GM23338 (cell line): ENCODE measurements at regions not wholly inside any gene's neighbourhood (a gene's known extent, or its start where the extent isn't known, plus 50 kb on each side); places are given as distances from the start of the nearest gene placed in this dataset.

Experiments
- ATAC-seq: fragments of 200-7000 bp; cut with Tn5 transposase; 3 replicates; pipeline ENCODE4 v1.9.1; 2020
- DNase-seq: peaks from one replicate; pipeline ENCODE4 v3.0.0-alpha.2; 2015; ENCODE audit warnings: low spot score
- H2AFZ ChIP-seq: fragments of 200-600 bp; sonication (generic); 2 replicates; pipeline ENCODE4 v1.8.0; 2016; ENCODE audit warnings: antibody characterized with exemption, mild to moderate bottlenecking, moderate library complexity
- H3F3A ChIP-seq: fragments of 200-600 bp; sonication (generic); replicated peaks from 2 replicates; pipeline ENCODE4 v1.8.0; 2017; ENCODE audit warnings: antibody characterized with exemption, mixed run types, low read depth
- H3K27ac ChIP-seq: fragments of 200-600 bp; sonication (generic); 2 replicates; pipeline ENCODE4 v1.6.1; 2016; ENCODE audit warnings: low read depth
- H3K27me3 ChIP-seq: fragments of 200-600 bp; sonication (generic); 2 replicates; pipeline ENCODE4 v1.8.0; 2016; ENCODE audit warnings: mild to moderate bottlenecking, mixed run types, moderate library complexity; ENCODE audit not compliant: insufficient read depth
- H3K36me3 ChIP-seq: fragments of 200-600 bp; sonication (generic); 2 replicates; pipeline ENCODE4 v1.8.0; 2016; ENCODE audit warnings: mild to moderate bottlenecking; ENCODE audit not compliant: insufficient read depth
- H3K4me1 ChIP-seq: fragments of 200-600 bp; sonication (generic); 2 replicates; pipeline ENCODE4 v1.8.0; 2016; ENCODE audit warnings: mild to moderate bottlenecking, moderate library complexity; ENCODE audit not compliant: insufficient read depth
- H3K4me2 ChIP-seq: fragments of 200-600 bp; sonication (generic); 2 replicates; pipeline ENCODE4 v1.7.1; 2017; ENCODE audit warnings: mixed run types
- H3K4me3 ChIP-seq: fragments of 200-600 bp; sonication (generic); 2 replicates; pipeline ENCODE4 v1.6.1; 2016; ENCODE audit warnings: mixed run types
- H3K79me2 ChIP-seq: fragments of 200-600 bp; sonication (generic); replicated peaks from 2 replicates; pipeline ENCODE4 v1.8.0; 2017; ENCODE audit warnings: mild to moderate bottlenecking; ENCODE audit not compliant: insufficient read depth
- H3K9me2 ChIP-seq: fragments of 200-600 bp; sonication (generic); 2 replicates; pipeline ENCODE4 v1.8.0; 2017; ENCODE audit not compliant: insufficient read depth
- H4K20me1 ChIP-seq: fragments of 200-600 bp; sonication (generic); replicated peaks from 2 replicates; pipeline ENCODE4 v1.8.0; 2017; ENCODE audit warnings: mild to moderate bottlenecking; ENCODE audit not compliant: insufficient read depth
- H3K27ac Mint-ChIP-seq: 2 replicates; pipeline ENCODE4 v1.8.0; 2020; ENCODE audit warnings: inconsistent platforms, mild to moderate bottlenecking, moderate library complexity, mixed read lengths
- H3K27me3 Mint-ChIP-seq: 3 replicates; pipeline ENCODE4 v1.8.0; 2022; ENCODE audit warnings: low read depth, mild to moderate bottlenecking, moderate library complexity, mixed read lengths, inconsistent platforms; ENCODE audit not compliant: insufficient read depth, poor library complexity
- H3K36me3 Mint-ChIP-seq: 3 replicates; pipeline ENCODE4 v1.8.0; 2021; ENCODE audit warnings: low read depth, mild to moderate bottlenecking, inconsistent platforms, moderate library complexity, mixed read lengths
- H3K4me1 Mint-ChIP-seq: 3 replicates; pipeline ENCODE4 v1.8.0; 2020; ENCODE audit warnings: mild to moderate bottlenecking, inconsistent platforms, mixed read lengths
- H3K4me3 Mint-ChIP-seq: 3 replicates; pipeline ENCODE4 v1.8.0; 2021; ENCODE audit warnings: moderate library complexity, mild to moderate bottlenecking, inconsistent platforms, mixed read lengths
- H3K9me3 Mint-ChIP-seq: 3 replicates; pipeline ENCODE4 v1.8.0; 2020; ENCODE audit warnings: moderate library complexity, mild to moderate bottlenecking, inconsistent platforms, mixed read lengths
- CREB1 ChIP-seq: fragments of 250-450 bp; sonication (Bioruptor Pico); IDR thresholded peaks from 2 replicates; pipeline ENCODE4 v1.5.0; 2020; ENCODE audit warnings: low read depth, mild to moderate bottlenecking, moderate library complexity
- ETS1 ChIP-seq: IDR thresholded peaks from 2 replicates; pipeline ENCODE4 v1.6.1; 2016; ENCODE audit warnings: antibody characterized with exemption
- EZH2 ChIP-seq: fragments of 200-600 bp; sonication (generic); IDR thresholded peaks from one replicate; pipeline ENCODE4 v1.8.0; 2017; ENCODE audit warnings: antibody characterized with exemption, mild to moderate bottlenecking, low read depth; ENCODE audit not compliant: unreplicated experiment
- NANOG ChIP-seq: IDR thresholded peaks from 2 replicates; pipeline ENCODE4 v1.6.1; 2016; ENCODE audit warnings: antibody characterized with exemption, borderline replicate concordance
- POLR2AphosphoS5 ChIP-seq: IDR thresholded peaks from 2 replicates; pipeline ENCODE4 v1.6.1; 2016; ENCODE audit warnings: antibody characterized with exemption, low read depth
- STAT1 ChIP-seq: IDR thresholded peaks from one replicate; pipeline ENCODE4 v1.6.1; 2016; ENCODE audit warnings: antibody characterized with exemption; ENCODE audit not compliant: unreplicated experiment
- ZNF114 ChIP-seq: fragments of 250-450 bp; sonication (Bioruptor Pico); IDR thresholded peaks from 2 replicates; pipeline ENCODE4 v1.5.0; 2020; ENCODE audit warnings: mild to moderate bottlenecking, moderate library complexity
- ZNF331 ChIP-seq: fragments of 250-450 bp; sonication (Bioruptor Pico); IDR thresholded peaks from 2 replicates; pipeline ENCODE4 v1.5.0; 2020; ENCODE audit warnings: low read depth, mild to moderate bottlenecking, moderate library complexity
- TF ChIP-seq, protein P1 (sequence below), 2 experiments: fragments of 200-600 bp in 1 of 2; sonication (generic) in 1 of 2; conservative IDR thresholded peaks; 2 replicates each; pipeline versions ENCODE4 v1.5.1 to v1.6.1; 2016 to 2017; ENCODE audit warnings: antibody characterized with exemption in 2 of 2, low read depth in 2 of 2, mild to moderate bottlenecking in 2 of 2, moderate library complexity in 1 of 2
- TF ChIP-seq, protein P2 (sequence below): IDR thresholded peaks from one replicate; pipeline ENCODE4 v1.6.1; 2018; ENCODE audit warnings: antibody characterized with exemption; ENCODE audit not compliant: unreplicated experiment
- TF ChIP-seq, protein P3 (sequence below): fragments of 250-450 bp; sonication (Bioruptor Pico); IDR thresholded peaks from 2 replicates; pipeline ENCODE4 v1.5.0; 2020; ENCODE audit warnings: mild to moderate bottlenecking, moderate library complexity

DNA sequence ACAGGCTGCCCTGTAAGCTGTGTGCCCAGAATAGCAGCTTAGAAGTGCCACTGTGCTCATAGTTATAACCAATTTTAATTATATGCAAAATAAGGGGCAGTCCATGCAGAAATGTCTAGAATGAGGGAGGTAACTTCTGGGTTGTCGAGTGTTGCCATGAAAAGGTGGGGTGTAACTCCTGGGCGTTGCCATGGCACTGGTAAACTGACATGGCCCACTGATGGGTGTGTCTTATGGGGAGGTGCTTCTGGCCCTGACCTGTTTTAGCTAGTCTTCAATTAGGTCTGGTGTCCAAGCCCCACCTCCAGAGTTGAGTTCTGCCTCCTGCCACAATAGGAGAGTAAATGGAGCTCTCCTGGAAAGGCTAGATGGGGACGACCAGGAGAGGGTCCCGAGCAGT lies 120.6 kb downstream of the SALL1 start:
- peak; percentile 42; the same call in 2 of the 3 replicates for ATAC-seq
- H3K4me3 Mint-ChIP-seq, result no peak overlapping the region
- no peak overlapping the region for H3K4me2 ChIP-seq
- H3K27me3 ChIP-seq, result no peaks in the 10 kb centered on the region
- H3K9me2 ChIP-seq, result 0 out of 2 replicates have a peak, but pooled peaks cover 12% of the 10 kb centered on the region
- DNase-seq, result peak; percentile 14
- H3K4me3 ChIP-seq, result no peak overlapping the region
- no peak overlapping the region for H3K27ac Mint-ChIP-seq
- TF ChIP-seq, protein P1, sequence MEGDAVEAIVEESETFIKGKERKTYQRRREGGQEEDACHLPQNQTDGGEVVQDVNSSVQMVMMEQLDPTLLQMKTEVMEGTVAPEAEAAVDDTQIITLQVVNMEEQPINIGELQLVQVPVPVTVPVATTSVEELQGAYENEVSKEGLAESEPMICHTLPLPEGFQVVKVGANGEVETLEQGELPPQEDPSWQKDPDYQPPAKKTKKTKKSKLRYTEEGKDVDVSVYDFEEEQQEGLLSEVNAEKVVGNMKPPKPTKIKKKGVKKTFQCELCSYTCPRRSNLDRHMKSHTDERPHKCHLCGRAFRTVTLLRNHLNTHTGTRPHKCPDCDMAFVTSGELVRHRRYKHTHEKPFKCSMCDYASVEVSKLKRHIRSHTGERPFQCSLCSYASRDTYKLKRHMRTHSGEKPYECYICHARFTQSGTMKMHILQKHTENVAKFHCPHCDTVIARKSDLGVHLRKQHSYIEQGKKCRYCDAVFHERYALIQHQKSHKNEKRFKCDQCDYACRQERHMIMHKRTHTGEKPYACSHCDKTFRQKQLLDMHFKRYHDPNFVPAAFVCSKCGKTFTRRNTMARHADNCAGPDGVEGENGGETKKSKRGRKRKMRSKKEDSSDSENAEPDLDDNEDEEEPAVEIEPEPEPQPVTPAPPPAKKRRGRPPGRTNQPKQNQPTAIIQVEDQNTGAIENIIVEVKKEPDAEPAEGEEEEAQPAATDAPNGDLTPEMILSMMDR (conservative IDR thresholded peaks at IDR 0.05; ENCODE audit: low read depth in 2 of 2), result no peak
- TF ChIP-seq, protein P2, sequence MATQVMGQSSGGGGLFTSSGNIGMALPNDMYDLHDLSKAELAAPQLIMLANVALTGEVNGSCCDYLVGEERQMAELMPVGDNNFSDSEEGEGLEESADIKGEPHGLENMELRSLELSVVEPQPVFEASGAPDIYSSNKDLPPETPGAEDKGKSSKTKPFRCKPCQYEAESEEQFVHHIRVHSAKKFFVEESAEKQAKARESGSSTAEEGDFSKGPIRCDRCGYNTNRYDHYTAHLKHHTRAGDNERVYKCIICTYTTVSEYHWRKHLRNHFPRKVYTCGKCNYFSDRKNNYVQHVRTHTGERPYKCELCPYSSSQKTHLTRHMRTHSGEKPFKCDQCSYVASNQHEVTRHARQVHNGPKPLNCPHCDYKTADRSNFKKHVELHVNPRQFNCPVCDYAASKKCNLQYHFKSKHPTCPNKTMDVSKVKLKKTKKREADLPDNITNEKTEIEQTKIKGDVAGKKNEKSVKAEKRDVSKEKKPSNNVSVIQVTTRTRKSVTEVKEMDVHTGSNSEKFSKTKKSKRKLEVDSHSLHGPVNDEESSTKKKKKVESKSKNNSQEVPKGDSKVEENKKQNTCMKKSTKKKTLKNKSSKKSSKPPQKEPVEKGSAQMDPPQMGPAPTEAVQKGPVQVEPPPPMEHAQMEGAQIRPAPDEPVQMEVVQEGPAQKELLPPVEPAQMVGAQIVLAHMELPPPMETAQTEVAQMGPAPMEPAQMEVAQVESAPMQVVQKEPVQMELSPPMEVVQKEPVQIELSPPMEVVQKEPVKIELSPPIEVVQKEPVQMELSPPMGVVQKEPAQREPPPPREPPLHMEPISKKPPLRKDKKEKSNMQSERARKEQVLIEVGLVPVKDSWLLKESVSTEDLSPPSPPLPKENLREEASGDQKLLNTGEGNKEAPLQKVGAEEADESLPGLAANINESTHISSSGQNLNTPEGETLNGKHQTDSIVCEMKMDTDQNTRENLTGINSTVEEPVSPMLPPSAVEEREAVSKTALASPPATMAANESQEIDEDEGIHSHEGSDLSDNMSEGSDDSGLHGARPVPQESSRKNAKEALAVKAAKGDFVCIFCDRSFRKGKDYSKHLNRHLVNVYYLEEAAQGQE, result no peak
- no peak for TF ChIP-seq ZNF331 (CRISPR knock-in tag)
- TF ChIP-seq NANOG, result no peak
- TF ChIP-seq EZH2, result no peak
- no peak for TF ChIP-seq ZNF114
- no peak for TF ChIP-seq CREB1
- TF ChIP-seq, protein P3, sequence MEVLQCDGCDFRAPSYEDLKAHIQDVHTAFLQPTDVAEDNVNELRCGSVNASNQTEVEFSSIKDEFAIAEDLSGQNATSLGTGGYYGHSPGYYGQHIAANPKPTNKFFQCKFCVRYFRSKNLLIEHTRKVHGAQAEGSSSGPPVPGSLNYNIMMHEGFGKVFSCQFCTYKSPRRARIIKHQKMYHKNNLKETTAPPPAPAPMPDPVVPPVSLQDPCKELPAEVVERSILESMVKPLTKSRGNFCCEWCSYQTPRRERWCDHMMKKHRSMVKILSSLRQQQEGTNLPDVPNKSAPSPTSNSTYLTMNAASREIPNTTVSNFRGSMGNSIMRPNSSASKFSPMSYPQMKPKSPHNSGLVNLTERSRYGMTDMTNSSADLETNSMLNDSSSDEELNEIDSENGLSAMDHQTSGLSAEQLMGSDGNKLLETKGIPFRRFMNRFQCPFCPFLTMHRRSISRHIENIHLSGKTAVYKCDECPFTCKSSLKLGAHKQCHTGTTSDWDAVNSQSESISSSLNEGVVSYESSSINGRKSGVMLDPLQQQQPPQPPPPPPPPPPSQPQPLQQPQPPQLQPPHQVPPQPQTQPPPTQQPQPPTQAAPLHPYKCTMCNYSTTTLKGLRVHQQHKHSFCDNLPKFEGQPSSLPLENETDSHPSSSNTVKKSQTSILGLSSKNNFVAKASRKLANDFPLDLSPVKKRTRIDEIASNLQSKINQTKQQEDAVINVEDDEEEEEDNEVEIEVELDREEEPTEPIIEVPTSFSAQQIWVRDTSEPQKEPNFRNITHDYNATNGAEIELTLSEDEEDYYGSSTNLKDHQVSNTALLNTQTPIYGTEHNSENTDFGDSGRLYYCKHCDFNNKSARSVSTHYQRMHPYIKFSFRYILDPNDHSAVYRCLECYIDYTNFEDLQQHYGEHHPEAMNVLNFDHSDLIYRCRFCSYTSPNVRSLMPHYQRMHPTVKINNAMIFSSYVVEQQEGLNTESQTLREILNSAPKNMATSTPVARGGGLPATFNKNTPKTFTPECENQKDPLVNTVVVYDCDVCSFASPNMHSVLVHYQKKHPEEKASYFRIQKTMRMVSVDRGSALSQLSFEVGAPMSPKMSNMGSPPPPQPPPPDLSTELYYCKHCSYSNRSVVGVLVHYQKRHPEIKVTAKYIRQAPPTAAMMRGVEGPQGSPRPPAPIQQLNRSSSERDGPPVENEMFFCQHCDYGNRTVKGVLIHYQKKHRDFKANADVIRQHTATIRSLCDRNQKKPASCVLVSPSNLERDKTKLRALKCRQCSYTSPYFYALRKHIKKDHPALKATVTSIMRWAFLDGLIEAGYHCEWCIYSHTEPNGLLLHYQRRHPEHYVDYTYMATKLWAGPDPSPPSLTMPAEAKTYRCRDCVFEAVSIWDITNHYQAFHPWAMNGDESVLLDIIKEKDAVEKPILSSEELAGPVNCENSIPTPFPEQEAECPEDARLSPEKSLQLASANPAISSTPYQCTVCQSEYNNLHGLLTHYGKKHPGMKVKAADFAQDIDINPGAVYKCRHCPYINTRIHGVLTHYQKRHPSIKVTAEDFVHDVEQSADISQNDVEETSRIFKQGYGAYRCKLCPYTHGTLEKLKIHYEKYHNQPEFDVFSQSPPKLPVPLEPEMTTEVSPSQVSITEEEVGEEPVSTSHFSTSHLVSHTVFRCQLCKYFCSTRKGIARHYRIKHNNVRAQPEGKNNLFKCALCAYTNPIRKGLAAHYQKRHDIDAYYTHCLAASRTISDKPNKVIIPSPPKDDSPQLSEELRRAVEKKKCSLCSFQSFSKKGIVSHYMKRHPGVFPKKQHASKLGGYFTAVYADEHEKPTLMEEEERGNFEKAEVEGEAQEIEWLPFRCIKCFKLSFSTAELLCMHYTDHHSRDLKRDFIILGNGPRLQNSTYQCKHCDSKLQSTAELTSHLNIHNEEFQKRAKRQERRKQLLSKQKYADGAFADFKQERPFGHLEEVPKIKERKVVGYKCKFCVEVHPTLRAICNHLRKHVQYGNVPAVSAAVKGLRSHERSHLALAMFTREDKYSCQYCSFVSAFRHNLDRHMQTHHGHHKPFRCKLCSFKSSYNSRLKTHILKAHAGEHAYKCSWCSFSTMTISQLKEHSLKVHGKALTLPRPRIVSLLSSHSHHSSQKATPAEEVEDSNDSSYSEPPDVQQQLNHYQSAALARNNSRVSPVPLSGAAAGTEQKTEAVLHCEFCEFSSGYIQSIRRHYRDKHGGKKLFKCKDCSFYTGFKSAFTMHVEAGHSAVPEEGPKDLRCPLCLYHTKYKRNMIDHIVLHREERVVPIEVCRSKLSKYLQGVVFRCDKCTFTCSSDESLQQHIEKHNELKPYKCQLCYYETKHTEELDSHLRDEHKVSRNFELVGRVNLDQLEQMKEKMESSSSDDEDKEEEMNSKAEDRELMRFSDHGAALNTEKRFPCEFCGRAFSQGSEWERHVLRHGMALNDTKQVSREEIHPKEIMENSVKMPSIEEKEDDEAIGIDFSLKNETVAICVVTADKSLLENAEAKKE, result no peak
- TF ChIP-seq STAT1, result no peak
- no peak for TF ChIP-seq POLR2AphosphoS5
- no peak for TF ChIP-seq ETS1
- peak overlapping the region; percentile 44; the same call in 1 of the 2 replicates for H2AFZ ChIP-seq
- no peaks in the 10 kb centered on the region for H3F3A ChIP-seq
- H3K4me1 Mint-ChIP-seq, result peaks cover 21% of the 10 kb centered on the region
- H3K9me3 Mint-ChIP-seq, result no peaks in the 10 kb centered on the region
- peaks cover 15% of the 10 kb centered on the region for H3K4me1 ChIP-seq
- H3K36me3 Mint-ChIP-seq, result no peaks in the 10 kb centered on the region
- H3K79me2 ChIP-seq, result no peaks in the 10 kb centered on the region
- no peak overlapping the region for H3K27ac ChIP-seq
- H4K20me1 ChIP-seq, result no peaks in the 10 kb centered on the region
- H3K27me3 Mint-ChIP-seq, result no peaks in the 10 kb centered on the region
- no peaks in the 10 kb centered on the region for H3K36me3 ChIP-seq
